ENCODE measurements at regions not wholly inside any gene's neighbourhood (a gene's known extent, or its start where the extent isn't known, plus 50 kb on each side); places are given as distances from the start of the nearest gene placed in this dataset.
A peak's percentile ranks its signal among the peaks of the same experiment; 100 is the strongest.

GRCh38 chr4:181216501-181216900 lies 1026.7 kb upstream of the TENM3 start:
- H3K27ac ChIP-seq (replicated peaks; ENCODE audit: low read length) = no peak overlapping the region
- no peak overlapping the region for H3K4ac ChIP-seq (ENCODE audit: low read length)
- H2AFZ ChIP-seq (ENCODE audit: low read length) = no peak overlapping the region
- no peak overlapping the region for H3K4me2 ChIP-seq (ENCODE audit: insufficient read depth, low read length, poor library complexity, severe bottlenecking)
- no peak for DNase-seq (ENCODE audit: low spot score)
- no peaks in the 10 kb centered on the region for H3K9me3 ChIP-seq (replicated peaks in 1 of 2; ENCODE audit: control insufficient read depth in 2 of 2, insufficient read depth in 1 of 2, low read depth in 1 of 2, low read length in 2 of 2)
- no peak overlapping the region for H3K18ac ChIP-seq (ENCODE audit: low read length)
- no peak overlapping the region for H2AK5ac ChIP-seq (ENCODE audit: low read depth, low read length)
- H3K14ac ChIP-seq (ENCODE audit: low read length) = no peak overlapping the region
- H3K4me3 ChIP-seq (ENCODE audit: low read length in 2 of 2) = no peak overlapping the region
- H4K91ac ChIP-seq (ENCODE audit: low read depth, low read length, poor library complexity) = no peak overlapping the region
- no peaks in the 10 kb centered on the region for H3K79me1 ChIP-seq (ENCODE audit: low read depth, low read length)
- H4K8ac ChIP-seq (ENCODE audit: low read depth, low read length) = no peak overlapping the region
- H2BK120ac ChIP-seq (ENCODE audit: low read depth, low read length) = no peak overlapping the region
- no peak overlapping the region for H2BK12ac ChIP-seq (ENCODE audit: low read length)
- H3K4me1 ChIP-seq (ENCODE audit: control insufficient read depth in 2 of 2, insufficient read depth in 1 of 2, low read depth in 1 of 2, low read length in 2 of 2) = peaks cover 0 to 4% of the 10 kb centered on the region in 2 donors
- H3K23ac ChIP-seq (ENCODE audit: low read depth, low read length, poor library complexity) = no peak overlapping the region
- H3K27me3 ChIP-seq (ENCODE audit: control insufficient read depth in 3 of 3, insufficient read depth in 3 of 3, low read depth in 1 of 3, low read length in 3 of 3) = no peaks in the 10 kb centered on the region
- no peaks in the 10 kb centered on the region for H3K36me3 ChIP-seq (replicated peaks in 1 of 2; ENCODE audit: control insufficient read depth in 2 of 2, insufficient read depth in 2 of 2, low read length in 2 of 2)
- no peak overlapping the region for H2BK5ac ChIP-seq (ENCODE audit: low read length)
- no CpG with 5 or more reads among the region's 2 CpGs for WGBS, 2 donors (ENCODE audit: extremely low coverage in 2 of 2, insufficient read length in 2 of 2, insufficient replicate concordance in 1 of 2)
- no peak overlapping the region for H3K9ac ChIP-seq (ENCODE audit: low read depth, low read length, poor library complexity)
- H2BK15ac ChIP-seq (ENCODE audit: low read length) = no peak overlapping the region

- H3K79me1 ChIP-seq (ENCODE audit: low read depth, low read length) = no peaks in the 10 kb centered on the region
- 100% methylated on average over 1 of the region's 3 CpGs; no CpG with 5 or more reads in 1 of the 2 donors for WGBS, 2 donors (ENCODE audit: extremely low coverage in 2 of 2, insufficient read length in 2 of 2, insufficient replicate concordance in 1 of 2)
- no peak overlapping the region for H3K9ac ChIP-seq (ENCODE audit: low read depth, low read length, poor library complexity)
- H2BK5ac ChIP-seq (ENCODE audit: low read length) = no peak overlapping the region
- no peak for DNase-seq (ENCODE audit: low spot score)
- H3K4me3 ChIP-seq (ENCODE audit: low read length in 2 of 2) = no peak overlapping the region
- no peaks in the 10 kb centered on the region for H3K36me3 ChIP-seq (replicated peaks in 1 of 2; ENCODE audit: control insufficient read depth in 2 of 2, insufficient read depth in 2 of 2, low read length in 2 of 2)
- H4K91ac ChIP-seq (ENCODE audit: low read depth, low read length, poor library complexity) = no peak overlapping the region
- no peak overlapping the region for H3K23ac ChIP-seq (ENCODE audit: low read depth, low read length, poor library complexity)
- no peak overlapping the region for H2AK5ac ChIP-seq (ENCODE audit: low read depth, low read length)
- no peaks in the 10 kb centered on the region for H3K9me3 ChIP-seq (replicated peaks in 1 of 2; ENCODE audit: control insufficient read depth in 2 of 2, insufficient read depth in 1 of 2, low read depth in 1 of 2, low read length in 2 of 2)
- H2AFZ ChIP-seq (ENCODE audit: low read length) = no peak overlapping the region
- no peak overlapping the region for H3K18ac ChIP-seq (ENCODE audit: low read length)
- H2BK12ac ChIP-seq (ENCODE audit: low read length) = no peak overlapping the region
- H3K27ac ChIP-seq (replicated peaks; ENCODE audit: low read length) = no peak overlapping the region
- H3K4ac ChIP-seq (ENCODE audit: low read length) = no peak overlapping the region
- H3K4me2 ChIP-seq (ENCODE audit: insufficient read depth, low read length, poor library complexity, severe bottlenecking) = no peak overlapping the region
- H4K8ac ChIP-seq (ENCODE audit: low read depth, low read length) = no peak overlapping the region
- no peaks in the 10 kb centered on the region for H3K27me3 ChIP-seq (ENCODE audit: control insufficient read depth in 3 of 3, insufficient read depth in 3 of 3, low read depth in 1 of 3, low read length in 3 of 3)
- H2BK120ac ChIP-seq (ENCODE audit: low read depth, low read length) = no peak overlapping the region
- peaks cover 0 to 4% of the 10 kb centered on the region in 2 donors for H3K4me1 ChIP-seq (ENCODE audit: control insufficient read depth in 2 of 2, insufficient read depth in 1 of 2, low read depth in 1 of 2, low read length in 2 of 2)
- no peak overlapping the region for H2BK15ac ChIP-seq (ENCODE audit: low read length)
- H3K14ac ChIP-seq (ENCODE audit: low read length) = no peak overlapping the region
Observed at GRCh38 chr4:181219783-181220416, 1023.3 kb upstream of the TENM3 start.

- H3K27me3 ChIP-seq (ENCODE audit: control insufficient read depth in 3 of 3, insufficient read depth in 3 of 3, low read depth in 1 of 3, low read length in 3 of 3) = no peaks in the 10 kb centered on the region
- no peak overlapping the region for H2AFZ ChIP-seq (ENCODE audit: low read length)
- no peaks in the 10 kb centered on the region for H3K79me1 ChIP-seq (ENCODE audit: low read depth, low read length)
- no peak overlapping the region for H3K27ac ChIP-seq (replicated peaks; ENCODE audit: low read length)
- H3K23ac ChIP-seq (ENCODE audit: low read depth, low read length, poor library complexity) = no peak overlapping the region
- no CpG with 5 or more reads among the region's 4 CpGs for WGBS, 2 donors (ENCODE audit: extremely low coverage in 2 of 2, insufficient read length in 2 of 2, insufficient replicate concordance in 1 of 2)
- H3K9me3 ChIP-seq (replicated peaks in 1 of 2; ENCODE audit: control insufficient read depth in 2 of 2, insufficient read depth in 1 of 2, low read depth in 1 of 2, low read length in 2 of 2) = no peaks in the 10 kb centered on the region
- H4K8ac ChIP-seq (ENCODE audit: low read depth, low read length) = no peak overlapping the region
- no peak overlapping the region for H2BK5ac ChIP-seq (ENCODE audit: low read length)
- peaks cover 0 to 4% of the 10 kb centered on the region in 2 donors for H3K4me1 ChIP-seq (ENCODE audit: control insufficient read depth in 2 of 2, insufficient read depth in 1 of 2, low read depth in 1 of 2, low read length in 2 of 2)
- H3K14ac ChIP-seq (ENCODE audit: low read length) = no peak overlapping the region
- H2BK12ac ChIP-seq (ENCODE audit: low read length) = no peak overlapping the region
- no peak overlapping the region for H2AK5ac ChIP-seq (ENCODE audit: low read depth, low read length)
- H3K4ac ChIP-seq (ENCODE audit: low read length) = no peak overlapping the region
- peak overlapping the region; percentile 41 for H3K18ac ChIP-seq (ENCODE audit: low read length)
- H3K36me3 ChIP-seq (replicated peaks in 1 of 2; ENCODE audit: control insufficient read depth in 2 of 2, insufficient read depth in 2 of 2, low read length in 2 of 2) = no peaks in the 10 kb centered on the region
- no peak for DNase-seq (ENCODE audit: low spot score)
- H2BK15ac ChIP-seq (ENCODE audit: low read length) = no peak overlapping the region
- H4K91ac ChIP-seq (ENCODE audit: low read depth, low read length, poor library complexity) = no peak overlapping the region
- no peak overlapping the region for H3K4me2 ChIP-seq (ENCODE audit: insufficient read depth, low read length, poor library complexity, severe bottlenecking)
- H3K4me3 ChIP-seq (ENCODE audit: low read length in 2 of 2) = no peak overlapping the region
- H3K9ac ChIP-seq (ENCODE audit: low read depth, low read length, poor library complexity) = no peak overlapping the region
- H2BK120ac ChIP-seq (ENCODE audit: low read depth, low read length) = no peak overlapping the region
Observed at GRCh38 chr4:181224852-181225251, 1018.4 kb upstream of the TENM3 start.

- Histone ChIP-seq H3K36me3 (replicated peaks in 1 of 2; ENCODE audit: control insufficient read depth in 2 of 2, insufficient read depth in 2 of 2, low read length in 2 of 2) (no peaks in the 10 kb centered on the region), H2AFZ (ENCODE audit: low read length) (peak overlapping the region; percentile 39), H3K27ac (replicated peaks; ENCODE audit: low read length) (no peak overlapping the region), H3K27me3 (ENCODE audit: control insufficient read depth in 3 of 3, insufficient read depth in 3 of 3, low read depth in 1 of 3, low read length in 3 of 3) (no peaks in the 10 kb centered on the region), H3K18ac (ENCODE audit: low read length) (no peak overlapping the region), H2BK120ac (ENCODE audit: low read depth, low read length) (no peak overlapping the region), H4K91ac (ENCODE audit: low read depth, low read length, poor library complexity) (no peak overlapping the region), H3K9me3 (replicated peaks in 1 of 2; ENCODE audit: control insufficient read depth in 2 of 2, insufficient read depth in 1 of 2, low read depth in 1 of 2, low read length in 2 of 2) (no peaks in the 10 kb centered on the region), H3K9ac (ENCODE audit: low read depth, low read length, poor library complexity) (no peak overlapping the region), H3K4me3 (ENCODE audit: low read length in 2 of 2) (no peak overlapping the region), H3K4me2 (ENCODE audit: insufficient read depth, low read length, poor library complexity, severe bottlenecking) (no peak overlapping the region), H3K4ac (ENCODE audit: low read length) (no peak overlapping the region), H2AK5ac (ENCODE audit: low read depth, low read length) (no peak overlapping the region), H2BK12ac (ENCODE audit: low read length) (no peak overlapping the region), H3K4me1 (ENCODE audit: control insufficient read depth in 2 of 2, insufficient read depth in 1 of 2, low read depth in 1 of 2, low read length in 2 of 2) (peaks cover 0 to 4% of the 10 kb centered on the region in 2 donors), H4K8ac (ENCODE audit: low read depth, low read length) (no peak overlapping the region), H2BK15ac (ENCODE audit: low read length) (no peak overlapping the region), H3K14ac (ENCODE audit: low read length) (no peak overlapping the region), H3K79me1 (ENCODE audit: low read depth, low read length) (no peaks in the 10 kb centered on the region), H2BK5ac (ENCODE audit: low read length) (no peak overlapping the region), H3K23ac (ENCODE audit: low read depth, low read length, poor library complexity) (no peak overlapping the region)
- WGBS, 2 donors (ENCODE audit: extremely low coverage in 2 of 2, insufficient read length in 2 of 2, insufficient replicate concordance in 1 of 2) = no CpG with 5 or more reads among the region's 10 CpGs
- no peak for DNase-seq (ENCODE audit: low spot score)
Observed at GRCh38 chr4:181225616-181226261, 1017.5 kb upstream of the TENM3 start.

Data from neuronal stem cell (in vitro differentiated cells).